Pulmonary artery endothelial cell (primary cell): ENCODE measurements at regions not wholly inside any gene's neighbourhood (a gene's known extent, or its start where the extent isn't known, plus 50 kb on each side); places are given as distances from the start of the nearest gene placed in this dataset.

ENCODE experiments used
- DNase-seq: peaks from one replicate; pipeline ENCODE4 v3.0.0-alpha.2; 2011; ENCODE audit warnings: low read depth, low spot score

DNA sequence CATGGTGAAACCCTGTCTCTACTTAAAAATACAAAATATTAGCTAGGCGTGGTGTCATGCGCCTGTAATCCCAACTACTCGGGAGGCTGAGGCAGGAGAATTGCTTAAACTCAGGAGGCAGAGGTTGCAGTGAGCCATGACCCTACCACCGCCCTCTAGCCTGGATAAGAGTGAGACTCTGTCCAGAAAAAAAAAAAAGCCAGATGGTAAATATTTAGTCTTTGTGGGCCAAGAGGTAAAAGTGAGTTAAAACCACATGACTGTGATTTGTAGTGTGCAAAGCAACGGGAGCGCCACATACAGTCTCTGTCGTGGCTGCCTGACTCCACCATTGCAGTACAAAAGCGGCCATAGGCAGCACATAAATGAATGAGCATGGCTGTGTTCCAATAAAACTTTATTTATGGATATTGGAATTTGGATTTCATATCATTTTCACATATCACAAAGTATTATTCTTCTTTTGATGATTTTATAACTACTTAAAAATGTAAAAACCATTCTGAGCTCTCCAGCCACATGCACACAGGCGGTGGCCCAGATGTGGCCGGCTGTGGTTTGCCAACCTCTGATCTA lies 51.8 kb upstream of the CASZ1 start:
- no peak for DNase-seq

DNA sequence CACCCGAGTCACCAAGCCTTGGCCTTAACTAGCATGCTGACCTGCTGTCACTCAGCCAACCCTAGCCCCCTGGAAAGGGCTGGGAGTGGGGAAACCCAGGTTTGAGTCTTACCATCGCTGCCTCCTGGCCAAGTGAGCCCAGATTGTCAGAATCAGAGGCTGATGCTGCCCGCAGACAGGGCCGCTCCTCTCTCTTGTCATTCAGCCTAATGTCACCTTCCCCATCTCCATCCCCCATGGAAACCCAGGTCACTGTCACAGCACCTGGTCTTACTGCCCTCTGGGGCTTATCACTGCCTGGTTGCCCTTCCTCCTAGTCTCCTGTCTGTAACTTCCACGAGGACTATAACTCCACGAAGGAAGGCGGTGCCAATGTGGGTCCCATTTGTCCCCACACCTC lies 53.6 kb upstream of the CASZ1 start:
- no peak for DNase-seq

DNA sequence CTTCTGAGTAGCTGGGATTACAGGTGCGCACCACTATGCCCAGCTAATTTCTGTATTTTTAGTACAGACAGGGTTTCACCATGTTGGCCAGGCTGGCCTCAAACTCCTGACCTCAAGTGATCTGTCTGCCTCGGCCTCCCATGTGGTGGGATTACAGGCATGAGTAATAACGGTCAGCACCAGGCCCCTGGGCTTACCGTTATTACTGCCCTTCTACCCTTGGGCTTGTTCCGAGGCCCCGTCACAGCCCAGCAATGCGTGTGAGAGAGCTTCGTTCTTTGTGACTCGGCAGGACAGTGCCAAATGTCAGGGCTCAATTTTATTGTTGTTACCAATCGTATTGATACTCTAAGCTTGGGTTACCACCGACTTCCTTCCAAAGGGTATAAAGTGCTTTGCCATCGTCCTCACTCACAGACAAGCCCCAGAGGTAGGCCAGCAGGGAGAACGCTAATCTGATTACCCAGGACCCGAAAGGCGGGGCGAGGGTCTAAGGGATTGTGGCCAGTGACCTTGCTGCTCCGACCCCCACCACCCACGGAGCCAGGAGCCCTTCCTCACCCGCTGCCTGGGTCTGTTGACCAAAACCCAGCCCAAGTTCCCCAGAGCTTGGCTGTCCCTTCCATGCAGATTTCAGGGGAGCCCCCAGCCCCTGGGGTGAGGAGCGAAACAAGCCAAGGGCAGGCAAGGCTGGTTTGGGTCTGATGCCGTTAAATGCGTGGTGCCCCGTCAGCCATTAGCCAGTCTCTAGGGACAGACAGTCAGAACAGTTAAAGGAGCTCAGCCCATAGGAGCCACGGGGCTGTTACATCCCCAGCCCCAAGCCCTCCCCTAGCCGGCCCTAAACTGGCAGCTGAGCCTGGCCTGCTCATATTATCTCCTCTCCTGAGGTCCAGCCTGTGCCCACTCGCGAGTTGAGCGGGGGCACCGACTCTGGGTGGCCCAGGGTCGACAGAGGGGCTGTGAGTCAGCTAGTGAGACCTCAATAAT lies 54.9 kb upstream of the CASZ1 start:
- no peak for DNase-seq

DNA sequence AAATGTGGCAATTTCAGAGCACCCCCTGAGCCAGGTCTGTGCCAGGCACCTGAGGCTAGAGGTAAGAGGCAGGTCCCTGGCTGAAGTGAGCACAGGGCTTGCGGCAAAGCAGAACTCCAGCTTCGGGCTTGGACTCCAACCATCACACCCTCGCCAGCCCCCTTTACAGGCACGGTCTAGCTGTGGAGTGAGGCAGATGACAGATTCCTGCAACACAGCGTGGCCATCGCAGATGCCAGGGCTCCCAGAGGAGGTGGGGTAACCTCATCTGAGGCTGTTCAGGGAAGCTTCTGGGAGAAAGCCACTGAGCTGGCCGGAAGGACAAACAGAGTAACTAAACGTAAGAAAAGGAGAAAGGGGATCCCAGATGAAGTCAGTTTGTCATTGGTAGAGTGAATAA lies 55.6 kb upstream of the CASZ1 start:
- no peak for DNase-seq

DNA sequence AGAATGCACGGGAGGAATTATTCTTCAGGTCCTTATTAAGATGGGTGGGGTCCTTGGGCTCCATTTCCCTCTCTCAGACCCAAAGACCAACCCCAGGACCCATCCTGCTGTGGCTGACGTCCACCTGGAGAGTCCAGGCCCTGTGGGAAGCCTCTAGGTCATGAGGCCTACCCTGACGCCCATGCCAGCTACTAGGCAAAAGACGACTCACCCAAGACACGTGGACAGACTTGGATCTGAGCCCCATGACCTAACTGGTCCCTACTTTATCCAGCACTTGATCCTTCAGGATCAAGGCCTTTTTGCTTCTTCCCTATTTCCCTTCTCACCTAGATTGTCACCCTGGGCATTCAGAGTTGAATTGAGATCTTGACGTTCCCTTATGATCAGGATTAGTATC lies 56.0 kb upstream of the CASZ1 start:
- no peak for DNase-seq

DNA sequence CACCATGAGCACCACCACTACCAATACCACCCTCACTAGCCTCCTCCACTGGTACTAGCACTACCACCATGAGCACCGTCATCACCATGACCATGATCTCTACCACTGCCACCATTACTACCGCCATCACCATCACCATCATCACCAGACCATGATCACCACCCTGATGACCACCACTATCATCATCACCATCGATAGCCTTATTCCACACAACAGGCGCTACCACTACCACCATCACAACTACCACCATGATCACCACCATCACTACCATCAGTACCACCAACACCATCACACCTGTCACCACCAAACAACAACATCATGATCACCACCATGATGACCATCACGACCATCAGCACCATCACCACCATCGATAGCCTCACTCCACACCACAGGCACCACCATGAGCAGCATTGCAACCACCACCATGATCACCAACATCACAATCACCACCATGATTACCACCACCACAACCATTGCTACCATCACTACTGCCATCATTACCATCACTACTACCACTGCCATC lies 56.6 kb upstream of the CASZ1 start:
- no peak for DNase-seq

DNA sequence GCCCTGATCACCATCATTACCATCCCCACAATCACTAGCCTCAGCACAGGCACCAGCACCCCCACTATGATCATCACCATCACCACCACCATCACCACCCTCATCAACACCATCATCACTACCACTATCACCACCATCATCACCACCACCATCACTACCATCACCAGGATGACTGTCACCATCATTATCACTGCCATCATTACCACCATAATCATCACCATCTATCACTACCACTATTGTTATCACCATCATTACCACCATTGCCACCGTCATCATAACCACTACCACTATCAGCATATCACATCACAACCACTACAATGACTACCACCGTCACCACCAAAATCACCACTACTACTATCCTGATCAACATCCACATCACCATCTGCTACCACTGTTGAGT lies 57.3 kb upstream of the CASZ1 start:
- no peak for DNase-seq

DNA sequence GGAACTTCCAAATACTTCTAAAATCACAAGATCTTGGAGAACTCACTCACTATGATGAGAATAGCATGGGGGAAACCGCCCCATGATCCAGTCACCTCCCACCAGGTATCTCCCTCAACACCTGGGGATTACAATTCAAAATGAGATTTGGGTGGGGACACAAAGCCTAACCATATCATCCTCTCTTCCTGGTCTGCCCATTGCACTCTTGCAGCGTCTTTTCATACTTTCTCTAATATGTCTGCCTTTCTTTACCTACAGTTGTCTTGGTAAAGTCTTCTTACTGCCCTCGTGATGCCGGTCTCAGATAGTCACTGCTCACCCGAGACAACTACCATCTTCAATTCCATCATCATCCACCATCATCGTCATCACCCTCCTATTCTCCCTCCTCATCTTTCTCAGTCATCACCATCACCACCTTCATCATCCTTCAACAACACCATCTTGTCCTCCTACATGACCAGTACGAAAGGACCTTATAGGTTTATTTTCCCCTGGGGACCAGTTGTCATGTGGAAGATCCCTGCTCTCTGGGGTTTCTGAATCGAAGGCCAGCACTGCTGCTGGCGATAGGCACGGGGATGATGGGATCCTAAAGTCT lies 58.5 kb upstream of the CASZ1 start:
- no peak for DNase-seq

DNA sequence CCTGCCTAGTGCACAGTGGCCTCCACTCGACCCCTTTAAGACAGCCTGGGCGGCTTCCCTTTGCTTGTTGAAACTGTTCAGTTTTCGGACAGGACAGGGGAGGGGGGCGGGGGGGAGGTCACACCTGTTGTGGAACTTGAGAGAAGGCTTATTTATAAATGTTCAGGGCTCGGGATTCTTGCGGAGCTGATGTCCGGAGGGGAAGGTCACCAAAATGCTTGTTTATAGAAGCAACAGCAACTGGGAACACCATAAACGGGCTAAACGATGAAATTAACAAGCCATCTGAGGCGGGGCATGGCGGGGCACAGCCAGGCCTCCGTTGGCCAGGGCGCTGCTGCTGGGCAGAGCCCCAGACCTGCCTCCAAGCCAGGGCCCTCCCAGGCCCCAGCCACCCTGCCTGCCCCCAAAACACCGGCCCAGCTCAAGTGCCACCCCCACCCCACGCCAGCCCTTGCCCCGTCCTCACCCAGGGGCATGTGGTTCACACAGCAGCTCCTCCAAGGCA lies 59.8 kb upstream of the CASZ1 start:
- no peak for DNase-seq

DNA sequence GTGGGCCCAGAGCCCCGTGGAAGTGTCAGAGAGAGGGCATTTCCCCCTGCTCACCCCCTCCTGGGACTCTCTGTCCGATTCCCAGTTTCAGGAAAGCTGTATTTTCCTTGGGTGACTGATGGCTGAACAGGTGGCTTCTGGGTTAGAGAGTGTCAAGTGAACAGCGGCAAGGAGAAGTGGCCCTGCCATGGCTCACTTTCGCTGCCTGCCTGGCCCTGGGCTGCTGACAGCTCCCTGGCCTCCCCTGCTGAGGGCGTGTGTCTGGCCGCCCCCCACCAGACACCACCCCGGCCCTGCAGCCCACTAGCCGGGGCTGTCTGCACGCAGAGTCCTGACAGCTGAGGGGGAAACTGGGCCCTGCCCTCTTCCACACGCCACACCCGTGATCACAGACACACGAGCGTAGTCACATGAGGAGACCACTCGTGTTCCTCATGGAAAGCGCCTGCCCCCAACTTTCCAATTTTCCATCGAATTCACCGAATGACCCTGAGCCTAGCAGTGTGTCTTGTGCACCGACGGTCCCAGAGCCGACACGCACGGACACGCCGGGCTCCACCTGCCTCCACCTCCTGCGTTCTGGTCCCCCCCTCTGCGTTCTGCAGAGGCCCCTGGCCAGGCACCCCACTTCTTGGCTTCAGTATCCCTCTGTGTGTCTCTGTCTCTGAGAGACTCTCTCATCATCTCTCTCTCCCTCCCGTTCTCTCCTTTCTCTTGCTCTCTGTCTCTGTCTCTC lies 60.6 kb upstream of the CASZ1 start:
- DNase-seq = no peak

DNA sequence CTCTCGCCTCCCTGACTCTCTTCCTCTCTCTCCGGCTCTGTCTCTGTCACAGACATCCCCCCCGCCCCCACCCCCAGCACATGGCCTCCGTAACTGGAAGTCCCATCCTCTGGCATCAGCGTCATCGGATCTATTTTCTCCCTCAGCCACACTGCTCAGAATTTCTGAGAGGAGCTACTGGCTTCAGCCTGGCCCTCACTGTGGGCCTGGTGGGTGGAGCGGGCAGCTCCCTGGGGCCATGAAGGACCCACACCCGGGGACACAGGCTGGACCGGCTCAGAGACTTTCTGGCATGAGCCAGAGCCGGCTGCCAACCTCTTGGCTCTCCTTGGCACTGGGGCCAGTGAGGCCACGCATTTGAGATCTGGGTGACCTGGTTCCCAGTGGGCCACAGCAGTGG lies 61.2 kb upstream of the CASZ1 start:
- DNase-seq = no peak

DNA sequence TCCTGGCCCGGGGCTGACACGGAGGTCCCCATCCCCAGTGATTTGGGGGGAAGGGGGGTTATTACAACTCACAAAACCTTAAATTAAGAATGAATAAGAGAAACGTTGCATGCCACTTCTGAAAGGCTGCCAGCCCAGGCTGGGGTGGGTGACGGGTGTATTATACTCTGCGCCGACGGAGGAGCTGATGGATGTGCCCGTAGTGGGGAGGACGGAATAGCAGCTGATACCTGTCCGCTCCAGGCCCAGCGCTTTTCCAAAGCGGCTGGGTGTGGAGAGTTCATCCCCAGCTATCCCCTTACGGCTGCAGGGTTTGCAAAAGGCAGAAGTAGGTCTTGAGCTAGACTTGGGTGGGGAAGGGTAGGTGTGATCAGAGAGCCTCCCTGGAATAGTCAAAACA lies 63.8 kb upstream of the CASZ1 start:
- DNase-seq = no peak

DNA sequence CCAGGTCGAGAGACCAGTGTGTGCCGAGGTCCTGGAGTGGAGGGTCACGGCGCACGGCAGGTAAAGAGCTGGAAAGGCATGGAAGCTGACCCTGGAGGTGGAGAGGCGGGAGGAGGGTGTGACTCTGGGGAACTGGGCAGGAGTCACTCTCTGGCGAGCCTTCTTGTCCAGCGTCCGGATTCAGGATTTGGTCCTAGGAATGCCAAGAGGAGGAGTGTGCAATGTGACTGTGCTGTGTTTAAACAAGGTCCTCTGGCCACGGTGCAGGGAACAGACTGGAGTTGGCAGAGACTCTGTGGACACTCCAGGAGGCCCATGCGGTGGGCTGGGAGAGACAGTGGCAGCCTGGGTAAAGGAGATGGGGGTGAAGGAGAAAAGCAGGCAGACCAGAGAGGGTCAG lies 64.2 kb upstream of the CASZ1 start:
- no peak for DNase-seq

DNA sequence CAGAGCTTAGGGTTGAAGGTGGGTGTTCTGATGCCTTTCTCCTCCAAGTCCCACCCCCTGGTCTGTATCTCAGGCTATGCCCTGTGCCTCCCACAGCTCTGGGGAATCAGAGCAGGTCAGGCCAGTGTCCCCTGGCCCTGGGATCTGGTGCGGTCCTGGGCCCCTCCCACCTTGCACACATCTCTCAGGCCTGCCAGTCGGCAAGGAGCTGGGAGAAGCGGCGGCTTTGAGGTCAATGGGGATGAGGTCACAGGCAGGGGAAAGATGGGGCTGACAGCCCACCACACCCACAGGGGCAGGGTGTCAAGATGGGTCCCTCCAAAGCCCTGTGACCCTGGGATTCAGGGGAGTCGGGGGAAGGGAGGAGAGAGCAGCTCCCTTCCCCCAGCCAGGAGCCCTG lies 65.4 kb upstream of the CASZ1 start:
- no peak for DNase-seq

DNA sequence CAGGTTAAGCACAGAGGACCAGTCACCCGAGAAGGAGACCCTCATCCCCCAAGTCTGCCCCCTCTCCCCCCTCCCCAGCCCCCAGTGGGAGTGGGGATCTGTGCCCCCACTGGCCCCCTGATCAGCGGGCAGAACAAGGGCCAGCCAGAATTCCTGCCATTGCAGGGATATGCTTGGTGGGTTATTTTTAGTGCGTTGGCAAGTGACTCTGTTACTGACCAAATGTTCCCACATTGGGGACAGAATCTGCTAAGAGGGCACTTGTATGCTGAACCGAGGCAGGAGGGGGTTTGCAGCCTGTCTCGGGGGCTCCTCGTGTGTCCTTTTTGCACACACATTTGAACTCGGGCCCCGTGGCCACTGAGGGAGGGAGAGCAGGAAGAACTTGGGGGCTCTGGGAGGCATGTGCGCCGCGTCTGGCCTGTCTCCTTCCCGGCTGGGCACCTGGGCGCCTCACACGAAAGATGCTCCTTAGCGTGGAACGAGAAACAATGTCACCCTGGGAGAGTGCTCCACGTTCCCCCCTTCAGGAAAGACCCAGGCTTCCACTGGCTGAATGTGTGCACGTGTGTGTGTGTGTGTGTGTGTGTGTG lies 66.4 kb upstream of the CASZ1 start:
- no peak for DNase-seq

DNA sequence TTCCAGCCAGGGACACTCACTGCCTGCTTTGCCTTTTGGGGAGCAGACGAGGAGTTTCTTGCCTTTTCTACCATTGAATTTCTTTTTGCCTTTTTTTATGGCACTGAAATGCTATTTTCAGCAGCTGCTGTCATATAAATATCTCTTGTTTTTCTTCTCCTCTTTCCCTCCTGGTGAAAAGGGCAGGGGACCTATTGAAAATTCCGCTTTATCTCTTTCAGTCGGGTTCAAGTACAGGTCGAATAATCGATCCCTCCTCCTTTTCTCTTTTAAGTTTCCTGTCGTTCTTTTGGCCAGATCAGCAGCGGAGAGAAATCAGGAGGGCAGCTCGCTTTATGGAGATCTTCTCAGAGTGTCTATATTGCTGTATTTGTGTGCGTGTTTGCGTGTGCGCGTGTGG lies 67.4 kb upstream of the CASZ1 start:
- DNase-seq = no peak

DNA sequence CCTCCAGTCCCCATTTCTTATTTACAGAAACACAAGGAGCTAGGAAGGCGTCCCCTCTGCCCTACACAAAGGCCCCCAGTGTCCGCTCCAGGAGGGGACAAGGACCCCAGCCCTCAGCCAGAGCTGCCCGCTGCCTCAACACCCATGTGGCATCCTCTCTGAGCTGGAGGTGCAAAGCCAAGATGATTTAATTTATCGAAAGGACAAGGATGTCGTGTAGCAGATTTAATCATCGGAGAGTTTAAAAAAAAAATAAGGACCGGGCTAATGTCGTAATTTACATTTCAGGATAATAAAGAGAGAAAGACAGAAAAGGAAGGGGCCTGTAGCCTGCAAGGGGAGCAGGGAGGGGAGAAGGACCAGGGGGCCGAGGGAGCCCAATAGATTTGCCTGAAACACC lies 68.3 kb upstream of the CASZ1 start:
- no peak for DNase-seq

DNA sequence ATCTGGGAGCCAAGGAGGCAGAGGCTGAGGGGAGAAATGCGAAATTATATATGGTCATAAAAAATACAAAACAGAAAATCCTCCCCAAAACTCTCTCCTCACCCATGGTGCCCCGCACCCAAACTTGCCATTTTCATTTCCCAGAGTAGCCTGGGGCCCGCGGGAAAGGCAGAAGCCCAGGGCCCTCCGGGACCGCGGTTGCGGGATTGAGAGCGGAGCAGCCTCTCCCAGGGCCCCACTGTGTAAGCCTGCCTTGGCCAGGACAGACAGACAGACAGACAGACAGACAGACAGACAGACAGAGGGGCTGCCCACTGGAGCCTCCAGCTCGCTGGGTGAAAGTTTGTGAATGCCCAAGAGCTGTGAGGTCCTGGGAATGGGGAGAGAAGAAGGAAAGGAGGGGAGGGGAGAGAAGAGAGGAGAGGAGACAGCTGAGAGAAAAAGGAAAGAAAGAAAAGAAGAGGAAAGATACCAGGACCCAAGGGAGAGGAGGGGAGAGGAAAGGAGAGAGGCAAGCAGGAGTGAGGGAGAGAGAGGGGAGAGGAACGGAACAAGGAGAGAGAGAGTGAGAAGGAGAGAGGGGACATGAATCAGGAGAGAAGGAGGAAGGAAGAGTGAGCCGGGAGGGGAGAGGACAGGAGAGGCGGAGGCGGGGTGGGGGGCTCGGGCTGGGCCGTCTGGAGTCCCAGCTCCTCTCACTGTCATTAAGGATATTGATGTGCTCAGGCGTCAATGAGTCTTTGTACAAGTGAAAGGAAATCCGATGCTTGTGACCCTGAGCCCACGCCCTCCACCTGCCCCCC lies 69.3 kb upstream of the CASZ1 start:
- DNase-seq = no peak

DNA sequence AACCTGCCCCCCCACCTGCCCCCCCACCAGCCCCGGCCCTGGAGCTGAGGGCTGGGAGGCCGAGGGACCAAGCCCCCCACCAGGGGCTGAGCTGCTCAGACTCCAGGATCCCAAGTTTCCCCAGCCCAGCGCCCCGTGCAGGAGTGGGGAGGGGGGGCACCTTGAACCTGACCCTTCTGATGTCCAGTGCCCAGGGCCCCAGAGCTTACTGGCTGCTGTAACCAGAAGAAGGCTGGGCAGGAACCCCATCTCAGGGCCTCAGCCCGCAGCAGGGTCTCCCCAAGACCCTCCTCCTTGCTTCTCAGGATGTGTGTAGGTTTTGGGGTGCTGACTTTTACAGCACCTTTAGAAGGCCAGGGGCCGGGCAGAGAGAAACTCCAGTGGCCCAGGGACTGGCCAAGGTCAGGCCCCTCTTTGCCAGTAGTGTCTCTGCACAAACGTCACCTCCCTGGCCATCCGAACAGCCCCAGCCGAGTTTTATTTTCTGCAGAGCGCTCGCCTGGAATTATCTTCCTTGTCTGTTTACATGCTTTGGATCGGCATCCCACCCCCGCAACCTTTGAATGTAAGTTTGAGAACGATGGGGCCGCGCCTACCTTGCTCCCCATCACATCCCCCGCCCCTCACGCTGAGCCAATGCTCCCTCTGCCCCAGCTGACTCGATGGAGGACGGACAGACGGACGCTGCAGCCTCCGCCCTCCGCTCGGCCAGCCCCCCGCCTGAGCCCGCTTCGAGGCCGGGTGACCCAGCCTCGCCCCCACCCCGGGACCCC lies 70.1 kb upstream of the CASZ1 start:
- DNase-seq = no peak
